CD14-positive monocyte (primary cell): ENCODE measurements at regions not wholly inside any gene's neighbourhood (a gene's known extent, or its start where the extent isn't known, plus 50 kb on each side); places are given as distances from the start of the nearest gene placed in this dataset.

ENCODE experiments used
- DNase-seq, 3 donors: peaks; one replicate each; pipeline ENCODE4 v3.0.0-alpha.2; 2011 to 2022
- H2AFZ ChIP-seq: 2 replicates; pipeline ENCODE4 v1.6.0; 2012; ENCODE audit warnings: mild to moderate bottlenecking, low read depth, low read length, inconsistent platforms; ENCODE audit not compliant: insufficient read depth, poor library complexity, severe bottlenecking
- H3K27ac ChIP-seq, 2 donors: 1 replicate in 1 of 2; 2 replicates in 1 of 2; pipeline ENCODE4 v1.5.1; 2012 to 2013; ENCODE audit warnings: low read length in 2 of 2, control low read depth in 1 of 2, inconsistent platforms in 1 of 2, low read depth in 1 of 2, mild to moderate bottlenecking in 1 of 2
- H3K27me3 ChIP-seq, 2 donors: one replicate each; pipeline versions ENCODE4 v1.6.0 to v1.6.1; 2011 to 2013; ENCODE audit warnings: low read length in 2 of 2; ENCODE audit not compliant: control insufficient read depth in 2 of 2, insufficient read depth in 2 of 2
- H3K36me3 ChIP-seq, 2 donors: replicated peaks in 1 of 2; 1 replicate in 1 of 2; 2 replicates in 1 of 2; pipeline versions ENCODE4 v1.5.1 to v1.6.1; 2012 to 2013; ENCODE audit warnings: low read length in 2 of 2, control low read depth in 1 of 2, inconsistent platforms in 1 of 2, mild to moderate bottlenecking in 1 of 2; ENCODE audit not compliant: insufficient read depth in 2 of 2, control insufficient read depth in 1 of 2
- H3K4me1 ChIP-seq, 2 donors: 1 replicate in 1 of 2; 2 replicates in 1 of 2; pipeline versions ENCODE4 v1.5.1 to v1.6.1; 2012 to 2013; ENCODE audit warnings: low read length in 2 of 2, control low read depth in 1 of 2, inconsistent platforms in 1 of 2, mild to moderate bottlenecking in 1 of 2, moderate library complexity in 1 of 2; ENCODE audit not compliant: insufficient read depth in 2 of 2, control insufficient read depth in 1 of 2
- H3K4me2 ChIP-seq: replicated peaks from 2 replicates; pipeline ENCODE3; 2012; ENCODE audit warnings: low read length, moderate library complexity, mild to moderate bottlenecking; ENCODE audit not compliant: poor library complexity, severe bottlenecking; ENCODE audit errors: extremely low read depth
- H3K4me3 ChIP-seq, 3 experiments: fragments of 200-600 bp in 1 of 3; sonication (generic) in 1 of 3; replicated peaks in 1 of 3; 1 replicate in 2 of 3; 2 replicates in 1 of 3; pipeline ENCODE4 v1.5.1; 2011 to 2013; ENCODE audit warnings: low read length in 3 of 3, mild to moderate bottlenecking in 3 of 3, control low read depth in 2 of 3, low read depth in 2 of 3, inconsistent platforms in 1 of 3, moderate library complexity in 1 of 3
- H3K79me2 ChIP-seq: 2 replicates; pipeline ENCODE4 v1.6.0; 2012; ENCODE audit warnings: mild to moderate bottlenecking, control low read depth, inconsistent platforms, low read length, moderate library complexity; ENCODE audit not compliant: insufficient read depth
- H3K9ac ChIP-seq: 2 replicates; pipeline ENCODE4 v1.6.0; 2017; ENCODE audit warnings: low read length, mild to moderate bottlenecking; ENCODE audit not compliant: insufficient read depth, poor library complexity, severe bottlenecking
- H3K9me3 ChIP-seq, 2 donors: replicated peaks in 1 of 2; 1 replicate in 1 of 2; 2 replicates in 1 of 2; pipeline versions ENCODE4 v1.5.1 to v1.6.1; 2012 to 2013; ENCODE audit warnings: low read length in 2 of 2, control low read depth in 1 of 2; ENCODE audit not compliant: control insufficient read depth in 1 of 2, insufficient read depth in 1 of 2
- H4K20me1 ChIP-seq: 2 replicates; pipeline ENCODE4 v1.6.0; 2012; ENCODE audit warnings: mild to moderate bottlenecking, low read length, control low read depth, moderate library complexity; ENCODE audit not compliant: insufficient read depth
- H3K27ac Mint-ChIP-seq, 7 donors: one replicate each; pipeline ENCODE4 v1.8.0; 2020; ENCODE audit warnings: mild to moderate bottlenecking in 7 of 7, mixed read lengths in 7 of 7, moderate library complexity in 6 of 7, inconsistent platforms in 2 of 7
- H3K27me3 Mint-ChIP-seq, 3 donors: one replicate each; pipeline ENCODE4 v1.8.0; 2021 to 2022; ENCODE audit warnings: low read depth in 3 of 3, mild to moderate bottlenecking in 3 of 3, mixed read lengths in 3 of 3, moderate library complexity in 3 of 3, inconsistent platforms in 1 of 3
- H3K36me3 Mint-ChIP-seq, 2 donors: one replicate each; pipeline ENCODE4 v1.8.0; 2020; ENCODE audit warnings: mixed read lengths in 2 of 2, inconsistent platforms in 1 of 2, mild to moderate bottlenecking in 1 of 2
- H3K4me1 Mint-ChIP-seq: one replicate; pipeline ENCODE4 v1.8.0; 2020; ENCODE audit warnings: mild to moderate bottlenecking, mixed read lengths
- H3K4me3 Mint-ChIP-seq, 2 donors: one replicate each; pipeline ENCODE4 v1.8.0; 2020; ENCODE audit warnings: mild to moderate bottlenecking in 2 of 2, mixed read lengths in 2 of 2, moderate library complexity in 1 of 2
- H3K9me3 Mint-ChIP-seq, 7 donors: one replicate each; pipeline ENCODE4 v1.8.0; 2020 to 2022; ENCODE audit warnings: mixed read lengths in 7 of 7, mild to moderate bottlenecking in 6 of 7, moderate library complexity in 6 of 7, inconsistent platforms in 2 of 7
- WGBS: methylation state at CpG from one replicate; pipeline ENCODE4 v1.1.5; 2013; ENCODE audit warnings: missing lambda C conversion rate; ENCODE audit not compliant: insufficient coverage; 5-methylcytosine and 5-hydroxymethylcytosine counted together
- intact Hi-C, 2 donors: fragments of 100-400 bp; cut with micrococcal nuclease; formaldehyde crosslinking; loops; one replicate each; pipeline versions ENCODE4 v1.15.0 to v1.15.1; 2023
- TF ChIP-seq, protein P1 (sequence below): fragments of 200-600 bp; IDR thresholded peaks from one replicate; pipeline ENCODE4 v1.8.0; 2022; ENCODE audit warnings: antibody characterized with exemption, mild to moderate bottlenecking

DNA sequence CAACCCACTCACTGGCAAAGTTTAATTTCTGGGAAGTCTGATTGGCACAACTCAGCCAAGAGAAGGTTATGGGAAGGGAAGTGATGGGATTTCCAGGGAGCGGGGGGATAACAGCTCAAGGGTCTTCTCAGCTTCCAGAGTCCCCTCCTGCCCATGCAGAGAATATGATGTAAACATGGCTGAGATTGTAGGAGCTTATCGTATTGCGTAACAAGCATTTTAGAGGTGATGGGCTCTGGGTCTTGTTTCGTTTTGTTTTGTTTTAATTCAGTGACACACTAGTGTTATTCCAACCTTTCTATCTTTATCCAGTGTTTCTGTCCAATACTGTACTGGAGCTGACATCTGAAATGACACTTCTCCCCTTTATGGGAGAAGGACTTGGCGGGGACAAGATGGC, 762.1 kb upstream of the TMEM132C start:
- H3K27ac Mint-ChIP-seq = no peak overlapping the region
- WGBS = 100% methylated on average over 2 of the region's 5 CpGs

DNA sequence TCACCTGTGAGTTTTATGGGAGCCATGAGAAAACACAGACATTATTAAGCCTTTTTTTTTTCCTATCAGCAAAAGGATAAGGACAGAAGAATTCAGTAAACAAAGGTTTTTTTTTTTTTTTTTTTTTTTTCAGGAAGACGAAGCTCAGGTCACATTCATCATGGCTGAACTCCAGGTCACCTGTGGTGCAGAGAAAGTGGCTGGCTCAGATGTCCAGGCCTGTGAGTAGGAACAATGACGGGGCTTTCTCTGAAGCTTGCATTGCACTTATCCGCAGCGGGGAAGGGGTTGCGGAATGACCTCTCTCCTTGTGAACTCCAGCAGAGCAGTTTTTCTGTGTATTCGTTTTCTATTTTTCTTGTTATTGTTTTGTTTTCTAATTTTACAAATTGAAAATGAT, 759.6 kb upstream of the TMEM132C start:
- Mint-ChIP-seq H3K27me3 (peaks cover 0 to 2% (median 0%) of the 10 kb centered on the region in 3 donors), H3K4me3 (no peak overlapping the region), H3K36me3 (no peaks in the 10 kb centered on the region), H3K27ac (no peak overlapping the region), H3K4me1 (no peaks in the 10 kb centered on the region), H3K9me3 (peaks cover 0 to 6% (median 2%) of the 10 kb centered on the region in 7 donors)
- Histone ChIP-seq H3K27ac (no peak overlapping the region), H3K4me2 (no peak overlapping the region), H3K27me3 (no peaks in the 10 kb centered on the region), H4K20me1 (no peaks in the 10 kb centered on the region), H3K9ac (no peak overlapping the region), H3K36me3 (no peaks in the 10 kb centered on the region), H3K4me3 (no peak overlapping the region), H3K79me2 (no peaks in the 10 kb centered on the region), H3K4me1 (no peaks in the 10 kb centered on the region), H2AFZ (no peak overlapping the region), H3K9me3 (peaks cover 1 to 3% of the 10 kb centered on the region in 2 donors)
- DNase-seq = no peak
- no CpG with 5 or more reads among the region's 6 CpGs for WGBS
- intact Hi-C loops = no loop called here
- TF ChIP-seq, protein P1, sequence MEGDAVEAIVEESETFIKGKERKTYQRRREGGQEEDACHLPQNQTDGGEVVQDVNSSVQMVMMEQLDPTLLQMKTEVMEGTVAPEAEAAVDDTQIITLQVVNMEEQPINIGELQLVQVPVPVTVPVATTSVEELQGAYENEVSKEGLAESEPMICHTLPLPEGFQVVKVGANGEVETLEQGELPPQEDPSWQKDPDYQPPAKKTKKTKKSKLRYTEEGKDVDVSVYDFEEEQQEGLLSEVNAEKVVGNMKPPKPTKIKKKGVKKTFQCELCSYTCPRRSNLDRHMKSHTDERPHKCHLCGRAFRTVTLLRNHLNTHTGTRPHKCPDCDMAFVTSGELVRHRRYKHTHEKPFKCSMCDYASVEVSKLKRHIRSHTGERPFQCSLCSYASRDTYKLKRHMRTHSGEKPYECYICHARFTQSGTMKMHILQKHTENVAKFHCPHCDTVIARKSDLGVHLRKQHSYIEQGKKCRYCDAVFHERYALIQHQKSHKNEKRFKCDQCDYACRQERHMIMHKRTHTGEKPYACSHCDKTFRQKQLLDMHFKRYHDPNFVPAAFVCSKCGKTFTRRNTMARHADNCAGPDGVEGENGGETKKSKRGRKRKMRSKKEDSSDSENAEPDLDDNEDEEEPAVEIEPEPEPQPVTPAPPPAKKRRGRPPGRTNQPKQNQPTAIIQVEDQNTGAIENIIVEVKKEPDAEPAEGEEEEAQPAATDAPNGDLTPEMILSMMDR = no peak

More for the DNA sequence above, 762.1 kb upstream of the TMEM132C start:
- Mint-ChIP-seq H3K36me3 (no peaks in the 10 kb centered on the region), H3K4me3 (no peak overlapping the region), H3K9me3 (peaks cover 0 to 12% (median 3%) of the 10 kb centered on the region in 7 donors), H3K27me3 (peaks cover 0 to 2% (median 0%) of the 10 kb centered on the region in 3 donors), H3K4me1 (no peaks in the 10 kb centered on the region)
- no peak overlapping the region for H3K4me2 ChIP-seq
- no peaks in the 10 kb centered on the region for H3K4me1 ChIP-seq
- H3K27ac ChIP-seq = no peak overlapping the region
- no peaks in the 10 kb centered on the region for H4K20me1 ChIP-seq
- no peak overlapping the region for H3K4me3 ChIP-seq
- H3K9me3 ChIP-seq = peaks cover 11 to 20% of the 10 kb centered on the region in 2 donors
- no peak overlapping the region for H3K9ac ChIP-seq
- intact Hi-C loops = no loop called here
- H3K36me3 ChIP-seq = no peaks in the 10 kb centered on the region
- no peak for DNase-seq
- no peak overlapping the region for H2AFZ ChIP-seq
- TF ChIP-seq, protein P1 = no peak
- H3K27me3 ChIP-seq = no peaks in the 10 kb centered on the region
- no peaks in the 10 kb centered on the region for H3K79me2 ChIP-seq
